ENCODE measurements at regions not wholly inside any gene's neighbourhood (a gene's known extent, or its start where the extent isn't known, plus 50 kb on each side); places are given as distances from the start of the nearest gene placed in this dataset.

- TF ChIP-seq CTCF (IDR thresholded peaks at IDR 0.05) (no peak), POLR2A (IDR thresholded peaks at IDR 0.05) (no peak)
These were observed 1415.1 kb downstream of the KCNT2 start for GRCh38 chr1:195193134-195193533.
